HL-60 (cell line): ENCODE measurements at regions not wholly inside any gene's neighbourhood (a gene's known extent, or its start where the extent isn't known, plus 50 kb on each side); places are given as distances from the start of the nearest gene placed in this dataset.
"Not testable (repeated sequence)": the region's sequence is repeated elsewhere in the genome, so short reads cannot be mapped to it uniquely, and the experiment has no call there.

Source experiments
- DNase-seq, 2 experiments: peaks; one replicate each; pipeline ENCODE4 v3.0.0-alpha.2; 2010 to 2020; ENCODE audit warnings: low read depth in 1 of 2, low spot score in 1 of 2
- H3K27ac ChIP-seq: fragments of 250-450 bp; sonication (Bioruptor Pico); replicated peaks from 2 replicates; pipeline ENCODE4 v1.5.1; 2020; ENCODE audit warnings: mild to moderate bottlenecking, moderate library complexity
- H3K27me3 ChIP-seq: fragments of 250-450 bp; sonication (Bioruptor Pico); 2 replicates; pipeline ENCODE4 v1.5.1; 2021; ENCODE audit warnings: mild to moderate bottlenecking, moderate library complexity; ENCODE audit not compliant: insufficient read depth, poor library complexity, severe bottlenecking
- H3K4me3 ChIP-seq: replicated peaks from 2 replicates; pipeline ENCODE4 v1.5.1; 2011; ENCODE audit warnings: mild to moderate bottlenecking, control low read depth, low read length; ENCODE audit not compliant: insufficient read depth
- GABPA ChIP-seq: IDR thresholded peaks from 2 replicates; pipeline ENCODE4 v1.6.1; 2012; ENCODE audit warnings: low read depth
- POLR2AphosphoS5 ChIP-seq: IDR thresholded peaks from 2 replicates; pipeline ENCODE4 v1.6.1; 2012; ENCODE audit warnings: low read depth
- SPI1 ChIP-seq: IDR thresholded peaks from 2 replicates; pipeline ENCODE4 v1.6.1; 2012; ENCODE audit warnings: low read depth, mild to moderate bottlenecking, borderline replicate concordance
- TF ChIP-seq, protein P1 (sequence below): IDR thresholded peaks from one replicate; pipeline ENCODE4 v1.5.1; 2011; ENCODE audit warnings: low read length, control low read depth, inconsistent platforms; ENCODE audit not compliant: insufficient read depth
- TF ChIP-seq, protein P2 (sequence below): IDR thresholded peaks from 2 replicates; pipeline ENCODE4 v1.6.1; 2012; ENCODE audit warnings: low read depth; ENCODE audit not compliant: insufficient replicate concordance

DNA sequence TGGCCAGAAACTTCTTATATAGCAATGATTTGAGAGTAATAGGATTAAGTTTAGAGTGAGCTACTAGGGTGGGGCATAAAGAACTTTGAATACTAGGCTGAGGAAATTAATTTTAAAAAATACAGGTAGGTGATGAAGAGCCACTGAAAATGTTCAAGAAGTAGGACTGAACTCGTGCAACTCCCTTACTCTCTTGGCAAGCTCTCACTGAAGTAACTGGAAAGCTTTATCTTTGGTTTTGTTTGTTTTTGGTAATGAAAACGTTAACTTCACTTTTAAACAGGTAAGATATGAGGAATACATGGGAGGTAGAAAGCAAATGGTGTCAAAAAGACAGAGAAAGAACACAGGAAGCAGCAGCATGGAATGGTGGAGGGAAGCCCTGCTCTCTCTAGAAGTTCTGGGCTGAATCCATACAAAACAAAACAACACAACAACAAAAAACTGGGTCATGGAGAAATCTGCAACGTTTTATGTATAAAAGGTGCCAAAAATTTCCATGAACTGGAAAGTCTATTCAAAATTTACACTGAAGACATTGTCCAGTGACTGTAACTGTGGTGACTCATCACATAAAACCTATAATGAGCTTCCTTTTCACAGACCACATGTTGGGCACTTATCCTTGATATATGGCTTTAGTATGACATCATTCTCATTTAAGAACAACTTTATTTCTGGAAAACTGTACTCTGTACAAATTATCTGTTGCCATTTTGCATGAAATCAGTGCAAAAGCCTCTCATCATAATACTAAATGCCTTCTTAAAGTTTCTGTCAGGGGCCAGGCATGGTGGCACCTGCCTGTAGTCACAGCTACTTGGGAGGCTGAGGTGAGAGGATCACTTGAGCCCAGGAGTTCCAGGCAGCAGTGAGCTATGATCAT, 91.2 kb upstream of the CHD1 start:
- peak in 1 of 2 experiments; percentile 16 for DNase-seq
- no peak overlapping the region for H3K4me3 ChIP-seq
- TF ChIP-seq SPI1, result no peak
- TF ChIP-seq, protein P1, sequence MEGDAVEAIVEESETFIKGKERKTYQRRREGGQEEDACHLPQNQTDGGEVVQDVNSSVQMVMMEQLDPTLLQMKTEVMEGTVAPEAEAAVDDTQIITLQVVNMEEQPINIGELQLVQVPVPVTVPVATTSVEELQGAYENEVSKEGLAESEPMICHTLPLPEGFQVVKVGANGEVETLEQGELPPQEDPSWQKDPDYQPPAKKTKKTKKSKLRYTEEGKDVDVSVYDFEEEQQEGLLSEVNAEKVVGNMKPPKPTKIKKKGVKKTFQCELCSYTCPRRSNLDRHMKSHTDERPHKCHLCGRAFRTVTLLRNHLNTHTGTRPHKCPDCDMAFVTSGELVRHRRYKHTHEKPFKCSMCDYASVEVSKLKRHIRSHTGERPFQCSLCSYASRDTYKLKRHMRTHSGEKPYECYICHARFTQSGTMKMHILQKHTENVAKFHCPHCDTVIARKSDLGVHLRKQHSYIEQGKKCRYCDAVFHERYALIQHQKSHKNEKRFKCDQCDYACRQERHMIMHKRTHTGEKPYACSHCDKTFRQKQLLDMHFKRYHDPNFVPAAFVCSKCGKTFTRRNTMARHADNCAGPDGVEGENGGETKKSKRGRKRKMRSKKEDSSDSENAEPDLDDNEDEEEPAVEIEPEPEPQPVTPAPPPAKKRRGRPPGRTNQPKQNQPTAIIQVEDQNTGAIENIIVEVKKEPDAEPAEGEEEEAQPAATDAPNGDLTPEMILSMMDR, result no peak
- TF ChIP-seq GABPA, result no peak
- TF ChIP-seq, protein P2, sequence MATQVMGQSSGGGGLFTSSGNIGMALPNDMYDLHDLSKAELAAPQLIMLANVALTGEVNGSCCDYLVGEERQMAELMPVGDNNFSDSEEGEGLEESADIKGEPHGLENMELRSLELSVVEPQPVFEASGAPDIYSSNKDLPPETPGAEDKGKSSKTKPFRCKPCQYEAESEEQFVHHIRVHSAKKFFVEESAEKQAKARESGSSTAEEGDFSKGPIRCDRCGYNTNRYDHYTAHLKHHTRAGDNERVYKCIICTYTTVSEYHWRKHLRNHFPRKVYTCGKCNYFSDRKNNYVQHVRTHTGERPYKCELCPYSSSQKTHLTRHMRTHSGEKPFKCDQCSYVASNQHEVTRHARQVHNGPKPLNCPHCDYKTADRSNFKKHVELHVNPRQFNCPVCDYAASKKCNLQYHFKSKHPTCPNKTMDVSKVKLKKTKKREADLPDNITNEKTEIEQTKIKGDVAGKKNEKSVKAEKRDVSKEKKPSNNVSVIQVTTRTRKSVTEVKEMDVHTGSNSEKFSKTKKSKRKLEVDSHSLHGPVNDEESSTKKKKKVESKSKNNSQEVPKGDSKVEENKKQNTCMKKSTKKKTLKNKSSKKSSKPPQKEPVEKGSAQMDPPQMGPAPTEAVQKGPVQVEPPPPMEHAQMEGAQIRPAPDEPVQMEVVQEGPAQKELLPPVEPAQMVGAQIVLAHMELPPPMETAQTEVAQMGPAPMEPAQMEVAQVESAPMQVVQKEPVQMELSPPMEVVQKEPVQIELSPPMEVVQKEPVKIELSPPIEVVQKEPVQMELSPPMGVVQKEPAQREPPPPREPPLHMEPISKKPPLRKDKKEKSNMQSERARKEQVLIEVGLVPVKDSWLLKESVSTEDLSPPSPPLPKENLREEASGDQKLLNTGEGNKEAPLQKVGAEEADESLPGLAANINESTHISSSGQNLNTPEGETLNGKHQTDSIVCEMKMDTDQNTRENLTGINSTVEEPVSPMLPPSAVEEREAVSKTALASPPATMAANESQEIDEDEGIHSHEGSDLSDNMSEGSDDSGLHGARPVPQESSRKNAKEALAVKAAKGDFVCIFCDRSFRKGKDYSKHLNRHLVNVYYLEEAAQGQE, result no peak
- TF ChIP-seq POLR2AphosphoS5, result no peak
- H3K27me3 ChIP-seq, result no peaks in the 10 kb centered on the region
- H3K27ac ChIP-seq, result no peak overlapping the region

DNA sequence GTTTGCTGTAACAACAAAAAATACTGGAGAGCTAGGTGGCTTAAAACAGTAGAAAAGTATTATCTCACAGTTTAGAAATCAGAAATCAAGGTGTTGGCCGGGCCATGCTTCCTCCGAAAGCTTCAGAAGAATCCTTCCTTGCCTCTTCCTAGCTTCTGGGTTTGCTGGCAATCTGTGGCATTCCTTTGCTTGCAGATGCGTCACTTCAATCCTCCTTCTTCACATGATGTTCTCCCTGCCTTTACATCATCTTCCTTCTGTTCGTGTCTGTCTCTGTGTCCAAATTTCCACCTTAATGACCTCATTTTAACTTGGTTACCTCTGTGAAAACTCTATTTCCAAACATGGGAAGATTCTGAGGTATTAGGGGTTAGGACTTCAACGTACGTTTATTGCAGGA, 90.4 kb upstream of the CHD1 start:
- no peak overlapping the region for H3K27ac ChIP-seq
- TF ChIP-seq, protein P2, result no peak
- TF ChIP-seq GABPA (no peak), SPI1 (no peak), POLR2AphosphoS5 (no peak)
- TF ChIP-seq, protein P1, result no peak
- no peaks in the 10 kb centered on the region for H3K27me3 ChIP-seq
- H3K4me3 ChIP-seq, result no peak overlapping the region
- no peak for DNase-seq

DNA sequence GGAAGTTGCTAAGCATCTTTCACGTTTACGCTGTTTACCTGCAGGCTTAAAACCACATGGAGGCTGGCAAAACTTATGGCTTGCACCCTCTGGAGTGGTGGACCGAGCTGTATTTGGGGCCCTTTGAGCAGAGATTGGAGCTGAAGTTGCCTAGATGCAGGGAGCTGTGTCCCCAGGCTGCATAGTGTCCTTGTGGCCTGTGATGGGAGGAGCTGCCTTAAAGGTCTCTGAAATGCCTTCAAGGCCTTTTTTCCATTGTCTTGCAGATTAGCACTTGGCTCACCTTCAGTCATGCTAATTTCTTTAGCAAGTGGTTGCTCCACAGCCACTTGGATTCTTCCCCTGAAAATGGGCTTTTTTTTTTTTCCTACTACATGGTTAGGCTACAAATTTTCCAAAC, 81.5 kb upstream of the CHD1 start:
- H3K4me3 ChIP-seq, result no peak overlapping the region
- DNase-seq, result no peak
- no peak overlapping the region for H3K27ac ChIP-seq
- no peaks in the 10 kb centered on the region for H3K27me3 ChIP-seq
- no peak for TF ChIP-seq POLR2AphosphoS5
- no peak for TF ChIP-seq GABPA
- TF ChIP-seq, protein P2, result no peak
- TF ChIP-seq, protein P1, result no peak
- TF ChIP-seq SPI1, result no peak

DNA sequence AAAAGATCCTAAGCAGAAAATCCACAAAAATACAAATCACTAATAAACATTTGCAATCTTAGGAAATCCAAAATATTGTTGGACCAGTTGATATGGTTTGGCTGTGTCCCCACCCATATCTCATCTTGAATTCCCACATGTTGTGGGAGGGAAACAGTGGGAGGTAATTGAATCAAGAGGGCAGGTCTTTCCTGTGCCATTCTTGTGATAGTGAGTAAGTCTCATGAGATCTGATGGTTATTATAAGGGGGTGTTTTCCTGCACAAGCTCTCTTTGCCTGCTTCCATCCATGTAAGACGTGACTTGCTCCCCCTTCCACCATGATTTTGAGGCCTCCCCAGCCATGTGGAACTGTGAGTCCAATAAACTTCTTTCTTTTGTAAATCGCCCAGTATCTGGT, 79.2 kb upstream of the CHD1 start:
- not testable (repeated sequence) for H3K27ac ChIP-seq, DNase-seq, H3K27me3 ChIP-seq, H3K4me3 ChIP-seq
